Duodenal mucosa (tissue), 2 donors: ENCODE measurements at regions not wholly inside any gene's neighbourhood (a gene's known extent, or its start where the extent isn't known, plus 50 kb on each side); places are given as distances from the start of the nearest gene placed in this dataset.

Experiments
- H3K27ac ChIP-seq: one replicate; pipeline ENCODE4 v1.7.0; 2013; ENCODE audit warnings: low read depth, low read length
- H3K27me3 ChIP-seq, 2 donors: one replicate each; pipeline ENCODE4 v1.7.0; 2013; ENCODE audit warnings: low read length in 2 of 2, control low read depth in 1 of 2; ENCODE audit not compliant: insufficient read depth in 2 of 2, control insufficient read depth in 1 of 2
- H3K36me3 ChIP-seq, 2 donors: one replicate each; pipeline ENCODE4 v1.7.0; 2013; ENCODE audit warnings: low read length in 2 of 2, control low read depth in 1 of 2; ENCODE audit not compliant: insufficient read depth in 2 of 2, control insufficient read depth in 1 of 2
- H3K4me1 ChIP-seq, 2 donors: one replicate each; pipeline ENCODE4 v1.7.0; 2013; ENCODE audit warnings: low read length in 2 of 2, control low read depth in 1 of 2; ENCODE audit not compliant: insufficient read depth in 2 of 2, control insufficient read depth in 1 of 2
- H3K4me3 ChIP-seq, 2 donors: one replicate each; pipeline ENCODE4 v1.7.0; 2013; ENCODE audit warnings: low read length in 2 of 2, low read depth in 1 of 2
- H3K9ac ChIP-seq, 2 donors: one replicate each; pipeline ENCODE4 v1.7.0; 2013; ENCODE audit warnings: low read length in 2 of 2, low read depth in 1 of 2
- H3K9me3 ChIP-seq, 2 donors: one replicate each; pipeline ENCODE4 v1.7.0; 2013; ENCODE audit warnings: low read length in 2 of 2, control low read depth in 1 of 2; ENCODE audit not compliant: control insufficient read depth in 1 of 2

- Histone ChIP-seq H3K9me3 (no peaks in the 10 kb centered on the region), H3K4me1 (no peaks in the 10 kb centered on the region), H3K27me3 (no peaks in the 10 kb centered on the region), H3K27ac (no peak overlapping the region), H3K9ac (no peak overlapping the region), H3K36me3 (no peaks in the 10 kb centered on the region), H3K4me3 (no peak overlapping the region)
Measured at GRCh38 chr2:19208479-19209199, 149.8 kb downstream of the OSR1 start.

- no peaks in the 10 kb centered on the region for H3K27me3 ChIP-seq
- no peaks in the 10 kb centered on the region for H3K9me3 ChIP-seq
- no peaks in the 10 kb centered on the region for H3K36me3 ChIP-seq
- H3K4me1 ChIP-seq, result no peaks in the 10 kb centered on the region
- H3K9ac ChIP-seq, result no peak overlapping the region
- H3K27ac ChIP-seq, result no peak overlapping the region
- H3K4me3 ChIP-seq, result no peak overlapping the region
Measured at GRCh38 chr2:19207452-19207851, 151.0 kb downstream of the OSR1 start.

- Histone ChIP-seq H3K36me3 (no peaks in the 10 kb centered on the region), H3K27me3 (no peaks in the 10 kb centered on the region)
Measured at GRCh38 chr2:19205983-19206533, 152.4 kb downstream of the OSR1 start.

GRCh38 chr2:19203866-19204265, 154.6 kb downstream of the OSR1 start:
- no peaks in the 10 kb centered on the region for H3K27me3 ChIP-seq
- no peak overlapping the region for H3K4me3 ChIP-seq

More at GRCh38 chr2:19205983-19206533, 152.4 kb downstream of the OSR1 start:
- no peak overlapping the region for H3K9ac ChIP-seq
- H3K27ac ChIP-seq, result no peak overlapping the region
- no peaks in the 10 kb centered on the region for H3K4me1 ChIP-seq
- no peak overlapping the region for H3K4me3 ChIP-seq
- no peaks in the 10 kb centered on the region for H3K9me3 ChIP-seq

GRCh38 chr2:19201911-19202462, 156.4 kb downstream of the OSR1 start:
- Histone ChIP-seq H3K27me3 (no peaks in the 10 kb centered on the region), H3K4me1 (no peaks in the 10 kb centered on the region), H3K4me3 (no peak overlapping the region), H3K36me3 (no peaks in the 10 kb centered on the region), H3K9ac (no peak overlapping the region), H3K9me3 (no peaks in the 10 kb centered on the region), H3K27ac (no peak overlapping the region)

More at GRCh38 chr2:19203866-19204265, 154.6 kb downstream of the OSR1 start:
- no peaks in the 10 kb centered on the region for H3K36me3 ChIP-seq
- no peak overlapping the region for H3K27ac ChIP-seq
- no peaks in the 10 kb centered on the region for H3K9me3 ChIP-seq
- no peaks in the 10 kb centered on the region for H3K4me1 ChIP-seq
- no peak overlapping the region for H3K9ac ChIP-seq

GRCh38 chr2:19198381-19198780, 160.0 kb downstream of the OSR1 start:
- no peak overlapping the region for H3K9ac ChIP-seq
- H3K9me3 ChIP-seq, result no peaks in the 10 kb centered on the region
- H3K27me3 ChIP-seq, result no peaks in the 10 kb centered on the region
- no peaks in the 10 kb centered on the region for H3K4me1 ChIP-seq
- H3K36me3 ChIP-seq, result no peaks in the 10 kb centered on the region
- no peak overlapping the region for H3K4me3 ChIP-seq
- H3K27ac ChIP-seq, result no peak overlapping the region

- H3K27ac ChIP-seq, result no peak overlapping the region
- no peaks in the 10 kb centered on the region for H3K36me3 ChIP-seq
- H3K4me3 ChIP-seq, result no peak overlapping the region
- no peak overlapping the region for H3K9ac ChIP-seq
- no peaks in the 10 kb centered on the region for H3K9me3 ChIP-seq
- H3K4me1 ChIP-seq, result no peaks in the 10 kb centered on the region
- no peaks in the 10 kb centered on the region for H3K27me3 ChIP-seq
Measured at GRCh38 chr2:19195661-19196060, 162.8 kb downstream of the OSR1 start.

GRCh38 chr2:19189391-19189790, 169.0 kb downstream of the OSR1 start:
- Histone ChIP-seq H3K36me3 (no peaks in the 10 kb centered on the region), H3K4me1 (no peaks in the 10 kb centered on the region), H3K9ac (no peak overlapping the region), H3K27me3 (no peaks in the 10 kb centered on the region), H3K4me3 (no peak overlapping the region), H3K27ac (no peak overlapping the region), H3K9me3 (no peaks in the 10 kb centered on the region)

GRCh38 chr2:19187323-19188020, 171.0 kb downstream of the OSR1 start:
- no peaks in the 10 kb centered on the region for H3K9me3 ChIP-seq
- no peak overlapping the region for H3K9ac ChIP-seq
- no peak overlapping the region for H3K4me3 ChIP-seq
- H3K27me3 ChIP-seq, result no peaks in the 10 kb centered on the region
- H3K36me3 ChIP-seq, result no peaks in the 10 kb centered on the region
- H3K27ac ChIP-seq, result no peak overlapping the region
- no peaks in the 10 kb centered on the region for H3K4me1 ChIP-seq

- H3K27ac ChIP-seq, result no peak overlapping the region
- H3K36me3 ChIP-seq, result no peaks in the 10 kb centered on the region
- H3K4me3 ChIP-seq, result no peak overlapping the region
- no peaks in the 10 kb centered on the region for H3K27me3 ChIP-seq
- H3K9ac ChIP-seq, result no peak overlapping the region
- no peaks in the 10 kb centered on the region for H3K4me1 ChIP-seq
- H3K9me3 ChIP-seq, result no peaks in the 10 kb centered on the region
Measured at GRCh38 chr2:19185086-19185485, 173.3 kb downstream of the OSR1 start.
